A673 (cell line): ENCODE measurements at regions not wholly inside any gene's neighbourhood (a gene's known extent, or its start where the extent isn't known, plus 50 kb on each side); places are given as distances from the start of the nearest gene placed in this dataset.

Experiments
- BruUV-seq: library from RNA; stranded (reverse); fragments of 400-500 nt; replicated peaks from 2 replicates; lab custom pipeline; 2021; lab: Mats Ljungman, UMichigan
- CTCF ChIA-PET: fragments of 300-600 bp; sonication (Branson Sonifier 250); formaldehyde crosslinking; loops from one replicate; lab custom pipeline; 2022; ENCODE audit warnings: antibody characterized with exemption; lab: Charles Lee
- POLR2A ChIA-PET: fragments of 300-600 bp; sonication (Branson Sonifier 250); formaldehyde crosslinking; loops from one replicate; lab custom pipeline; 2022; ENCODE audit warnings: antibody characterized with exemption; ENCODE audit not compliant: low non-redundant PET; lab: Charles Lee
- DNase-seq: peaks from one replicate; pipeline ENCODE4 v3.0.0-alpha.2; 2015; ENCODE audit warnings: low spot score
- H3K27ac ChIP-seq: fragments of 200-600 bp; sonication (generic); 2 replicates; pipeline ENCODE4 v1.5.1; 2016; ENCODE audit warnings: mixed run types, low read depth, mild to moderate bottlenecking, mixed read lengths, antibody characterized with exemption, low read length; ENCODE audit not compliant: poor library complexity, severe bottlenecking
- H3K27me3 ChIP-seq: fragments of 200-600 bp; sonication (generic); replicated peaks from 2 replicates; pipeline ENCODE4 v1.6.1; 2017; ENCODE audit warnings: mixed run types, low read depth, mild to moderate bottlenecking, mixed read lengths, antibody characterized with exemption, low read length; ENCODE audit not compliant: insufficient read depth, poor library complexity
- H3K36me3 ChIP-seq: fragments of 200-600 bp; sonication (generic); 2 replicates; pipeline ENCODE4 v1.6.1; 2016; ENCODE audit warnings: mixed run types, mild to moderate bottlenecking, mixed read lengths, antibody characterized with exemption, low read length; ENCODE audit not compliant: insufficient read depth, poor library complexity, severe bottlenecking
- H3K4me1 ChIP-seq: fragments of 200-600 bp; sonication (generic); 2 replicates; pipeline ENCODE4 v1.6.1; 2017; ENCODE audit warnings: mixed run types, mild to moderate bottlenecking, mixed read lengths, antibody characterized with exemption, low read length; ENCODE audit not compliant: insufficient read depth, poor library complexity, severe bottlenecking
- H3K4me3 ChIP-seq: fragments of 200-600 bp; sonication (generic); 2 replicates; pipeline ENCODE4 v1.5.1; 2016; ENCODE audit warnings: low read depth, mixed run types, mild to moderate bottlenecking, mixed read lengths, low read length; ENCODE audit not compliant: poor library complexity, severe bottlenecking
- H3K9me3 ChIP-seq: fragments of 200-600 bp; sonication (generic); 2 replicates; pipeline ENCODE4 v1.6.1; 2016; ENCODE audit warnings: mixed run types, low read depth, mild to moderate bottlenecking, mixed read lengths, antibody characterized with exemption, low read length; ENCODE audit not compliant: poor library complexity, severe bottlenecking
- EZH2 ChIP-seq: fragments of 200-600 bp; sonication (generic); IDR thresholded peaks from 2 replicates; pipeline ENCODE4 v1.6.1; 2017; ENCODE audit warnings: borderline replicate concordance, low read depth, mild to moderate bottlenecking, mixed read lengths, antibody characterized with exemption, low read length; ENCODE audit not compliant: poor library complexity, severe bottlenecking
- intact Hi-C: fragments of 100-400 bp; cut with micrococcal nuclease; formaldehyde crosslinking; loops from one replicate; pipeline ENCODE4 v1.10.0; 2022; ENCODE audit not compliant: unreplicated experiment
- TF ChIP-seq, protein P1 (sequence below): fragments of 300-800, 200-600 bp; sonication (generic); conservative IDR thresholded peaks from 2 replicates; pipeline ENCODE4 v1.5.1; 2017; ENCODE audit warnings: low read depth, mild to moderate bottlenecking, antibody characterized with exemption, low read length, moderate library complexity, mixed read lengths

DNA sequence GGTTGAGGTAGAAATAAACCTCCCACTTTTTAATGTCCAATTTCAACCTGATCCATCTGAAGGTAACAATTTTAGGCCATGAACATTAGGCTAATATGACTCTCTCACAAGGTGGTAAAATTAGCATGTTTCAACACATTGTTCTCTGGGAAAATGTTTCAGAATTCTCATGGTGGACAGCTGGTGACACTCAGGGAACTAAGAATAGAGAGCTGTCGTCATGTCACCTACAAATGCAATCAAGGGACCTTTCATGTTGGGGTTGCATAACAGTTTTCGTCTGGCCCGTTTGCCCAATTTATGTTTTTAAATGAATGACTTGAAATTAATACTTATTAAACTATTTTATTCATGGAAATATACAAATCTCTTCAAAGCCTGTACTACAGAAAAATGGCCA lies 180.7 kb upstream of the PRICKLE1 start:
- H3K27me3 ChIP-seq: no peaks in the 10 kb centered on the region
- TF ChIP-seq, protein P1, sequence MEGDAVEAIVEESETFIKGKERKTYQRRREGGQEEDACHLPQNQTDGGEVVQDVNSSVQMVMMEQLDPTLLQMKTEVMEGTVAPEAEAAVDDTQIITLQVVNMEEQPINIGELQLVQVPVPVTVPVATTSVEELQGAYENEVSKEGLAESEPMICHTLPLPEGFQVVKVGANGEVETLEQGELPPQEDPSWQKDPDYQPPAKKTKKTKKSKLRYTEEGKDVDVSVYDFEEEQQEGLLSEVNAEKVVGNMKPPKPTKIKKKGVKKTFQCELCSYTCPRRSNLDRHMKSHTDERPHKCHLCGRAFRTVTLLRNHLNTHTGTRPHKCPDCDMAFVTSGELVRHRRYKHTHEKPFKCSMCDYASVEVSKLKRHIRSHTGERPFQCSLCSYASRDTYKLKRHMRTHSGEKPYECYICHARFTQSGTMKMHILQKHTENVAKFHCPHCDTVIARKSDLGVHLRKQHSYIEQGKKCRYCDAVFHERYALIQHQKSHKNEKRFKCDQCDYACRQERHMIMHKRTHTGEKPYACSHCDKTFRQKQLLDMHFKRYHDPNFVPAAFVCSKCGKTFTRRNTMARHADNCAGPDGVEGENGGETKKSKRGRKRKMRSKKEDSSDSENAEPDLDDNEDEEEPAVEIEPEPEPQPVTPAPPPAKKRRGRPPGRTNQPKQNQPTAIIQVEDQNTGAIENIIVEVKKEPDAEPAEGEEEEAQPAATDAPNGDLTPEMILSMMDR: no peak
- TF ChIP-seq EZH2: no peak
- no TSS peak for BruUV-seq
- ChIA-PET POLR2A (no interaction called here), CTCF (no interaction called here)
- H3K36me3 ChIP-seq: no peaks in the 10 kb centered on the region
- no peaks in the 10 kb centered on the region for H3K4me1 ChIP-seq
- intact Hi-C loops: no loop called here
- no peaks in the 10 kb centered on the region for H3K9me3 ChIP-seq
- H3K4me3 ChIP-seq: no peak overlapping the region
- no peak for DNase-seq
- no peak overlapping the region for H3K27ac ChIP-seq

- intact Hi-C loops: no loop called here
- no peak for DNase-seq
- BruUV-seq: no TSS peak
- H3K27ac ChIP-seq: no peak overlapping the region
- H3K4me1 ChIP-seq: no peaks in the 10 kb centered on the region
- TF ChIP-seq EZH2: no peak
- TF ChIP-seq, protein P1: no peak
- H3K27me3 ChIP-seq: no peaks in the 10 kb centered on the region
- ChIA-PET CTCF (no interaction called here), POLR2A (no interaction called here)
- no peaks in the 10 kb centered on the region for H3K9me3 ChIP-seq
- H3K4me3 ChIP-seq: no peak overlapping the region
- no peaks in the 10 kb centered on the region for H3K36me3 ChIP-seq
Observed at GRCh38 chr12:42769455-42769854, 179.9 kb upstream of the PRICKLE1 start.

DNA sequence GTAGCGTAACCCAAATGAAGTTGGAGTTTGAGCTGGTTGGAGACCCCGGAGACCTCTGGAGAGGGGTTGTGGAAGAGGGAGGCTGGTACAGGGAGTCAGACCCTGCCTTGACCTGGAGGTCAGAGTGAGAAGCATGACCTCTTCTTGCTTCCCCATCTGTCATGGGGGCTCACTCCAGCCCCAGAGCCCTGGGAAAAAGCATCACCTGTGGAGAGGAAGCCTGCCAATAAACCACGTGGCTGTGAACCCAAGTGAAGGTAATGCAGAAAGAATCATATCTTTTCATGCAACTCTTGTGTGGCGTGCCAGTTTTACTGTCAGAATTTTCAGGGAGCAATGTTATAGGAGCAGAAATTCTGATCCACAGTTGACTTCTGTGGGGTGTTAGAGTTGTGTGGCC lies 178.5 kb upstream of the PRICKLE1 start:
- ChIA-PET POLR2A (no interaction called here), CTCF (no interaction called here)
- Histone ChIP-seq H3K27ac (no peak overlapping the region), H3K4me3 (no peak overlapping the region), H3K27me3 (no peaks in the 10 kb centered on the region), H3K9me3 (no peaks in the 10 kb centered on the region), H3K36me3 (no peaks in the 10 kb centered on the region), H3K4me1 (no peaks in the 10 kb centered on the region)
- intact Hi-C loops: no loop called here
- DNase-seq: no peak
- no peak for TF ChIP-seq EZH2
- TF ChIP-seq, protein P1: no peak
- BruUV-seq: no TSS peak
